ENCODE measurements at regions not wholly inside any gene's neighbourhood (a gene's known extent, or its start where the extent isn't known, plus 50 kb on each side); places are given as distances from the start of the nearest gene placed in this dataset.

- no peaks in the 10 kb centered on the region for H3K4me1 ChIP-seq
- H3K36me3 ChIP-seq = no peaks in the 10 kb centered on the region
- no peaks in the 10 kb centered on the region for H3K27me3 ChIP-seq
- H3K9me3 ChIP-seq = no peaks in the 10 kb centered on the region
- TF ChIP-seq POLR2A (IDR thresholded peaks at IDR 0.05) (no peak), POLR2AphosphoS5 (IDR thresholded peaks at IDR 0.05) (no peak), CTCF (IDR thresholded peaks at IDR 0.05) (no peak)
- DNase-seq (ENCODE audit: low spot score in 2 of 2) = no peak
- intact Hi-C loops (cut with DNase I; ENCODE audit: low total_unique reads) = no loop called here
- no peak overlapping the region for H3K4me3 ChIP-seq
- no peak overlapping the region for H3K27ac ChIP-seq
Observed at GRCh38 chr15:97708252-97708651, 252.3 kb upstream of the ARRDC4 start.

GRCh38 chr15:97712530-97712929 lies 248.0 kb upstream of the ARRDC4 start:
- intact Hi-C loops (cut with DNase I; ENCODE audit: low total_unique reads) = no loop called here
- no peaks in the 10 kb centered on the region for H3K4me1 ChIP-seq
- TF ChIP-seq CTCF (IDR thresholded peaks at IDR 0.05) (no peak), POLR2AphosphoS5 (IDR thresholded peaks at IDR 0.05) (no peak), POLR2A (IDR thresholded peaks at IDR 0.05) (no peak)
- no peak for DNase-seq (ENCODE audit: low spot score in 2 of 2)
- no peaks in the 10 kb centered on the region for H3K9me3 ChIP-seq
- H3K4me3 ChIP-seq = no peak overlapping the region
- H3K36me3 ChIP-seq = no peaks in the 10 kb centered on the region
- no peaks in the 10 kb centered on the region for H3K27me3 ChIP-seq
- H3K27ac ChIP-seq = no peak overlapping the region

GRCh38 chr15:97717806-97718205 lies 242.7 kb upstream of the ARRDC4 start:
- no peaks in the 10 kb centered on the region for H3K27me3 ChIP-seq
- peaks cover 0 to 17% of the 10 kb centered on the region in 2 donors for H3K9me3 ChIP-seq
- DNase-seq (ENCODE audit: low spot score in 2 of 2) = no peak
- no peak for TF ChIP-seq POLR2AphosphoS5 (IDR thresholded peaks at IDR 0.05)
- no peak for TF ChIP-seq CTCF (IDR thresholded peaks at IDR 0.05)
- no peak for TF ChIP-seq POLR2A (IDR thresholded peaks at IDR 0.05)
- intact Hi-C loops (cut with DNase I; ENCODE audit: low total_unique reads) = no loop called here
- no peaks in the 10 kb centered on the region for H3K4me1 ChIP-seq
- H3K36me3 ChIP-seq = no peaks in the 10 kb centered on the region
- no peak overlapping the region for H3K4me3 ChIP-seq
- no peak overlapping the region for H3K27ac ChIP-seq

DNA sequence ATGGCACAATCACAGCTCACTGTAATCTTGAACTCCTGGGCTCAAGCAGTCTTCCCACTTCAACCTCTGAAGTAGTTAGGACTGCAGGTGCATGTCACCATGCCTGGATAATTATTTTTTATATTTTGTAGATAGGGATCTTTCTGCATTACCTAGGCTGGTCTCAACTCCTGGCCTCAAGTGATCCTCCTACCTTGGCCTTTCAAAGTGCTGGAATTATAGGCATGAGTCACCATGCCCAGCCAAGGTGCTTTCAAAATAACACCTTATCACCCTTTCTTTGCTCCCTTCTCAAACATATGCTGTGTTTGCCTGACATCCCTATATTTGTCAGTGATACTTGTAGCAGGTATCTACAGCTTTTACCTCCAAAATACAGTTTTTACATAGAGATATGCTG lies 242.0 kb upstream of the ARRDC4 start:
- H3K27ac ChIP-seq = no peak overlapping the region
- no peak for DNase-seq (ENCODE audit: low spot score in 2 of 2)
- intact Hi-C loops (cut with DNase I; ENCODE audit: low total_unique reads) = no loop called here
- peaks cover 0 to 17% of the 10 kb centered on the region in 2 donors for H3K9me3 ChIP-seq
- H3K4me3 ChIP-seq = no peak overlapping the region
- no peaks in the 10 kb centered on the region for H3K27me3 ChIP-seq
- H3K36me3 ChIP-seq = no peaks in the 10 kb centered on the region
- TF ChIP-seq POLR2A (IDR thresholded peaks at IDR 0.05) (no peak), POLR2AphosphoS5 (IDR thresholded peaks at IDR 0.05) (no peak), CTCF (IDR thresholded peaks at IDR 0.05) (no peak)
- no peaks in the 10 kb centered on the region for H3K4me1 ChIP-seq

- no peak for DNase-seq (ENCODE audit: low spot score in 2 of 2)
- Histone ChIP-seq H3K4me3 (no peak overlapping the region), H3K9me3 (no peaks in the 10 kb centered on the region), H3K36me3 (no peaks in the 10 kb centered on the region), H3K4me1 (no peaks in the 10 kb centered on the region), H3K27me3 (no peaks in the 10 kb centered on the region), H3K27ac (no peak overlapping the region)
- intact Hi-C loops (cut with DNase I; ENCODE audit: low total_unique reads) = no loop called here
- TF ChIP-seq CTCF (IDR thresholded peaks at IDR 0.05) (no peak), POLR2AphosphoS5 (IDR thresholded peaks at IDR 0.05) (no peak), POLR2A (IDR thresholded peaks at IDR 0.05) (no peak)
Observed at GRCh38 chr15:97728791-97729190, 231.7 kb upstream of the ARRDC4 start.

All from breast epithelium (tissue), 4 donors.